HFF-Myc (cell line): ENCODE measurements at regions not wholly inside any gene's neighbourhood (a gene's known extent, or its start where the extent isn't known, plus 50 kb on each side); places are given as distances from the start of the nearest gene placed in this dataset.

Experiments used
- DNase-seq: peaks from one replicate; pipeline ENCODE4 v3.0.0-alpha.2; 2011; ENCODE audit warnings: low read depth; ENCODE audit errors: extremely low read depth
- H3K4me3 ChIP-seq: replicated peaks from 2 replicates; pipeline ENCODE4 v1.5.1; 2011; ENCODE audit warnings: low read depth, mild to moderate bottlenecking, control low read depth, low read length
- TF ChIP-seq, protein P1 (sequence below): IDR thresholded peaks from 2 replicates; pipeline ENCODE4 v1.5.1; 2012; ENCODE audit warnings: mild to moderate bottlenecking, low read depth, low read length, control low read depth; ENCODE audit errors: missing control alignments

DNA sequence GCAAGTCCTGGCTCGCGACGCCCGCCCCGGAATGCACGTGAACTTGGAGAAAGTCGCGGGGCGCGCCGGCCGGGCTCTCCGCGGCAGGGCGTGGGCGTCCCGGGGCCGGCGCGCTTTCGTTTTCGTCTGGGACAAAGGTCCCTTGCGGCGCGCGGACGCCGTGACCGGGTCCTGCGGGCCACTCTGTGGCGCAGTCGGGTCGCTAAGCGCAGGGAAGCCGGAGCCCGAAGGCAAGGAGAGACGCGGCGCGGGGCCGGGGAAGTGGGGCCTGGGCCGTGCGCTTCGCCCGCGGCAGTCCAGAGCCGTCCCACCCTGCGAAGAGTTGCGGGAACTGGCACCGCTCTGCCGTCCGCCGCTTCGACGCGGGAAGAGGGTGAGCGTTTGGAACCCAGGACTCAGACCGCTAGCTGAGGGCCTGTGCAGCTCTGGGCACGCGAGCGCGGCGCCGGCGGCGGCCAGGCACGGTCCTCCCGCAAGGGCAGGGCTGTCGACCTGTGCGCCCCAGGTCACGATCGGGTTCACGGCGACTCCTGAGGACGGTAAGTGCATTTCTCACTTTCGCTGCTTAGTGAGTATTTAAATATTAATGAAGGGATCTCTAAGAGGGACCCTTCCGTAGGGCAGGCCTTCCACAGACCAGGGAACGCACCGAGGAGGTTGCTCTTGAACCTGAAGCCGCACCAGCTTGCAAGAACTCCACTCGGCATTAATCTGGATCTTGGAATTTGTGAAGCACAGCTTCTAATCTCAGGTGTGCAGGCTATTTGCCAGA, 78.0 kb upstream of the PPARA start:
- TF ChIP-seq, protein P1, sequence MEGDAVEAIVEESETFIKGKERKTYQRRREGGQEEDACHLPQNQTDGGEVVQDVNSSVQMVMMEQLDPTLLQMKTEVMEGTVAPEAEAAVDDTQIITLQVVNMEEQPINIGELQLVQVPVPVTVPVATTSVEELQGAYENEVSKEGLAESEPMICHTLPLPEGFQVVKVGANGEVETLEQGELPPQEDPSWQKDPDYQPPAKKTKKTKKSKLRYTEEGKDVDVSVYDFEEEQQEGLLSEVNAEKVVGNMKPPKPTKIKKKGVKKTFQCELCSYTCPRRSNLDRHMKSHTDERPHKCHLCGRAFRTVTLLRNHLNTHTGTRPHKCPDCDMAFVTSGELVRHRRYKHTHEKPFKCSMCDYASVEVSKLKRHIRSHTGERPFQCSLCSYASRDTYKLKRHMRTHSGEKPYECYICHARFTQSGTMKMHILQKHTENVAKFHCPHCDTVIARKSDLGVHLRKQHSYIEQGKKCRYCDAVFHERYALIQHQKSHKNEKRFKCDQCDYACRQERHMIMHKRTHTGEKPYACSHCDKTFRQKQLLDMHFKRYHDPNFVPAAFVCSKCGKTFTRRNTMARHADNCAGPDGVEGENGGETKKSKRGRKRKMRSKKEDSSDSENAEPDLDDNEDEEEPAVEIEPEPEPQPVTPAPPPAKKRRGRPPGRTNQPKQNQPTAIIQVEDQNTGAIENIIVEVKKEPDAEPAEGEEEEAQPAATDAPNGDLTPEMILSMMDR: no peak
- peak overlapping the region; percentile 69 for H3K4me3 ChIP-seq
- DNase-seq: no peak

DNA sequence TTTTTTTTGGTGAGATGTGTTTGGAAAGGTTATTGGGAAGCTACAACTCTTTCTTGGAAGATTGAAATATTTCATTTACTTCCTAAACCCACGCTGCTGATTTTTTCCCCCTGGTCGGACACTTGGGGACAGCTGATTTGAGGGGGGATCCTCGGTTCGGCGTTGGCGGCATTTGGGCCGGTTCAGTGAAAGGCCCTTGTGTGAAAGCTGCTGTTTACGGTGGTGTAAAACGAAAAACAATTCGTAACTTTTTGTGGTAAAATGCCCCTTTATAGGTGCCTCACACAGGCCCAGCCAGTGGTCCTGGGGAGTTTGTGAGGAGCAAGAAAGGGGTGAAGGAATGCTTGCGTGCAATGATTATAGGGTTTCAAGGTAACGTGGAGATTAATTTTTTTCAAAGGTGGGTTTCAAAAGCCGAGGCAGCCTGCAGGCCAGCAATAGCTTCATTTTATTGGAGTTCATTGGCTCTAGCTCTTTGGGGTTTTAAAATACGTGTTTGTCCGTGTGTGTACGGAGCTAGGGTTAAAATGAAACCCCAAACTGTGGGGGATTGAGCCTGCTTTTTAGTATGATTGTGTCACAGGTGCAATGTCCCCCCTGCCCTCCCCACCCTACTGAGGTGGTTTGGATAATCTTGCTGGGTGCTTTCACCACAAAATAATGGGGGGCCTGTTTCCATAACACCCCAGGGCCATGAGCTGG, 77.2 kb upstream of the PPARA start:
- TF ChIP-seq, protein P1: no peak
- peak overlapping the region; percentile 69 for H3K4me3 ChIP-seq
- DNase-seq: no peak

DNA sequence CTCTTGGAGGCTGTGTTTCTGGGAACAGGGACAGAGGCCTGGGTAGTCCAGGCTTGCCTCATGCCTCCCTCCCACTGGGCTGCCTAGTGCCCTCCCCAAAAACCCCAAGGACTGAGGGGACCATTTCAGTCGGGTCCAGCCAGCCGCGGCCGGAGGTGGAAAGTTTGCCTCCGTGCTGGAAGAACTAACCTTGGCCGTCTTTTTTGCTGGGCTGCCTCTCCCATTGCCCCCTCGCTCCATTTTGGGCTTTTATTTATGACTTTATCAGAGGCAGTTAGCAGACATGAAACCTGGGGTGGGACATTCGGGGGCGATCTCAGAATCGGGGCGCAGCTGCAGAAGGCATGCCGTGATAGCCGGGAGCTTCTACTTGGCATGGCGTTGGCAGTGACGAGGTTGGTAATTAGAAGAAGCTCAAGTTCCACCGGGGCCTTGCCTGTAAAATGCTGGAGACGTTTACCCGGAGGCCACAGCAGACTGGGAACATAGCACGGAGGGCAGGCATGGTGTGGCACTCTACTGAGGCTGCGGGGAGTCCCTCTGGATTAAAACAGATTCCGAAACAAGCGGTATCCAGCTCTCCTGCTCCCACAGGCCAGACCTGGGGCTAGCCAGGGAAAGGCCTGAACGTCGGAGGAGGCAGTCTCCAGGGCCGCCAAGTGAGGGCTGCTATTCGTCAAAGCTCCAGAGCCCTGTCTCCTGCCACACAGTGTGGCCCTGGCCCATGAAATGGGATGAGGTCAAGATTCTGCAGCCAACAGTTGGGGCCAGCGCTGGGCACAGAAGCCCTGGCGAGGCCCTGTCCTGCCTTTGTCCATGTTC, 76.4 kb upstream of the PPARA start:
- peak overlapping the region; percentile 69 for H3K4me3 ChIP-seq
- no peak for DNase-seq
- TF ChIP-seq, protein P1: no peak

DNA sequence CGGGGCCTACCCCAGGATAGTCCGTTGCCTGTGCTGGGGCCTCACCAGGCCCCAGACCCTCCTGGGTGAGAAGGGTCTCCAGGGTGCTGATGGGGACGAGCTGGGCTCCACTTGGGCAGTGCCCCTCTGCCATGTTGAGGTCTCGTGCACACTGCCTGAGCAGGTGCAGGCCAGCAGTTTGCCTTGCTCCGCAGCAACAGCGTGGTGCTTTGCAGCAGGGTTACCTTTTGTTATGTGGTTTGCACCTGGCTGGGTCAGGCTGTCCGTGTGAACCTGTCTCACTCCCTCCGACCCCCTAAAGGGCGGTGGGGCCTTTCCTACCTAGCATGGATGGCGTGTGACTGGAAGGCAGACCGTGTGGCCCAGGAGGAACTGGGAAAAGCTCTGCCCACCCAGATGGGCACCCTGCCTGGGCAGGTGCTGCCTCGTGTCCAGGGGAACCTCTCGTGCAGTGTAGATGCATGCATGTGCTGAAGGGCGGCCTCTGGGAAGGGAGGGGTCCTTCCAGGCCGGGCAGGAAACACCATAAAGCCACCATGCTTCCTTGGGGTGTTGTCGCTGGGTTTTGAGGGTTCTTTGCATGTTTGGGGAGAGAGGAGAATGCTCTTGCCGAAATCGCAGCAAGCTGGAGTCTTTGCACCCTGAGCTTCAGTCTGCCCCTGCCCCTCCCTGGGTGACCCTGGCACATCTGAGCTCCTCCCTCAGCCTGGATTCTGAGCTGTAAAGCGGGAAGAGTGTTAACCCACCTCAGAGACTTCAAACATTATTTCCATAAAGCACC, 75.4 kb upstream of the PPARA start:
- no peak for DNase-seq
- peak overlapping the region; percentile 69 for H3K4me3 ChIP-seq
- TF ChIP-seq, protein P1: no peak

DNA sequence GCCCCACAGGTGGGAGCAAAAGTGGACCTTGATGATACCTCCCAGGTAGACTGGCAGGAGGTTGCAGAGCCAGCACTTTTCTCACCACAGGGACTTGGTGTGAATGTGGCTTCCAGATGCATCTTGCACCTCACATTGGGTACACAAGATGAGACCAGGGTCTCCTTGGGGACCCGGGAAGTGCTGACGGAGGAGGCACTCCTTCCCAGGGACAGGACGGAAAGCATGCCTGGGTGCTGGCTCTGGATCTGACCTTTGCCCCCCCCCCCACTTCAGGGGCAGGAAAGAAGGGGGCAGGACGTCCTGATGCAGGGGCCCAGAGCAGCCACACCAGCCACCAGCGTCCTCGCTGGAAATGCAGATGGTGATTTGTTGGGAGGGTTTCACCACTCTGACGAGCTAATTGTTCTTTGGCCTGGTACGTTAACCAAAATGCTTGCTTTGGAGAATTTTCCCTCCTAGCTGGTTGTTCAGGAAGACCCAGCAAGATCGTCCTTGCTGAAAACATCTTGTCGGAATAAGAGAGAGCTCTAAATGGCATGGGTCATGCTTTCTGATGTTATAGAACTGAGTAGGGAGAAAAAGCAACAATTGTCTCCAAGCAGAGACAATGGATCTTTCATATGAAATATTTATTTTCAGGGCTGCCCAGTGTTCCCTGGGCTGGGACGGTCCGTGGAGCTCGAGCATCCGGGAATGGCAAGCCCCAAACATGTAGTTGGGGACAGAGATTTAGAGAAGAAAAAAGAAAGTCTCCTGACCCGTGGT, 74.4 kb upstream of the PPARA start:
- DNase-seq: no peak
- peak overlapping the region; percentile 69 for H3K4me3 ChIP-seq
- TF ChIP-seq, protein P1: no peak
